ENCODE measurements at regions not wholly inside any gene's neighbourhood (a gene's known extent, or its start where the extent isn't known, plus 50 kb on each side); places are given as distances from the start of the nearest gene placed in this dataset.

DNA sequence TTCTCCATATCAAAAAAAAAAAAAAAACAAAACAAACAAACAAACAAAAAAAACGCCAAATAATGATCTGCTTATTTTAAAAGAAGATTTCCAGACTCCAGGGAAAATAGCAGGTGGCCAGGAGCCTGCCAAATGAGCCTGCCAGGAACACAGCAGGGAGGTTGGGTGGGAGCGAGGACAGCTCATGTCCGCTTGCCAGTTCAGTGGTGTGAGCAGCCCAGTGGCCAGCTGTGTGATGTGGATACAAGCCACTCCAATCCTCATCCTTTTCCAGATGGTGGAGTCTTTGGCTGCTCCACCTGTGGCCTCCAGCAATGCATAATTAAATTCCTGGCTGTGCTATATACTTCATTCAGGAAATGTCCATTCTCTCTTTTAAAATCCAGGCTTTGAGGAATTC is 1025.1 kb upstream of the C9orf72 start:
- Mint-ChIP-seq H3K27me3 (ENCODE audit: low read depth) (no peaks in the 10 kb centered on the region), H3K36me3 (ENCODE audit: low read depth) (no peaks in the 10 kb centered on the region), H3K9me3 (no peaks in the 10 kb centered on the region), H3K4me3 (no peak overlapping the region), H3K4me1 (peaks cover 10% of the 10 kb centered on the region), H3K27ac (no peak overlapping the region)
- TF ChIP-seq, protein P1, sequence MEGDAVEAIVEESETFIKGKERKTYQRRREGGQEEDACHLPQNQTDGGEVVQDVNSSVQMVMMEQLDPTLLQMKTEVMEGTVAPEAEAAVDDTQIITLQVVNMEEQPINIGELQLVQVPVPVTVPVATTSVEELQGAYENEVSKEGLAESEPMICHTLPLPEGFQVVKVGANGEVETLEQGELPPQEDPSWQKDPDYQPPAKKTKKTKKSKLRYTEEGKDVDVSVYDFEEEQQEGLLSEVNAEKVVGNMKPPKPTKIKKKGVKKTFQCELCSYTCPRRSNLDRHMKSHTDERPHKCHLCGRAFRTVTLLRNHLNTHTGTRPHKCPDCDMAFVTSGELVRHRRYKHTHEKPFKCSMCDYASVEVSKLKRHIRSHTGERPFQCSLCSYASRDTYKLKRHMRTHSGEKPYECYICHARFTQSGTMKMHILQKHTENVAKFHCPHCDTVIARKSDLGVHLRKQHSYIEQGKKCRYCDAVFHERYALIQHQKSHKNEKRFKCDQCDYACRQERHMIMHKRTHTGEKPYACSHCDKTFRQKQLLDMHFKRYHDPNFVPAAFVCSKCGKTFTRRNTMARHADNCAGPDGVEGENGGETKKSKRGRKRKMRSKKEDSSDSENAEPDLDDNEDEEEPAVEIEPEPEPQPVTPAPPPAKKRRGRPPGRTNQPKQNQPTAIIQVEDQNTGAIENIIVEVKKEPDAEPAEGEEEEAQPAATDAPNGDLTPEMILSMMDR (IDR thresholded peaks at IDR 0.05; ENCODE audit: unreplicated experiment in 3 of 3) = no peak

DNA sequence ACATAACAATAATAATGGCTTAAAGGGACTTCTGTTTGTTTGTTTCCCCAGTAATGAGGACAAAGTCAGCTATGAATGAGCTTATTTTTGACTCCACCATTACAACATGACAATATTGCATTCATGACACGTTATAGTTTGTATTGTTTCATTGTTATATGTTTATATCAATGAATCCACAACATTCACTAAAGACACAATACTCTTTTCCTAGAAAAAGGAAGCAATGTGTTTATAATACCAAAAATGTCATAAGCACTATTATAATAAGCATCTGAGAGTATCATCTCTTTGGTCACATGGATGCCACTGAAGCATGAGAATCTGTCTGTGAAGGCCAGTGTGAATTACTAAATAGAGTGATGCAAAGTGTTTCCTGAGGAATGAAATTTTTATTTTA is 1026.9 kb upstream of the C9orf72 start:
- TF ChIP-seq, protein P1 (IDR thresholded peaks at IDR 0.05; ENCODE audit: unreplicated experiment in 3 of 3) = no peak
- Mint-ChIP-seq H3K27me3 (ENCODE audit: low read depth) (no peaks in the 10 kb centered on the region), H3K27ac (no peak overlapping the region), H3K4me3 (no peak overlapping the region), H3K36me3 (ENCODE audit: low read depth) (no peaks in the 10 kb centered on the region), H3K9me3 (no peaks in the 10 kb centered on the region), H3K4me1 (peaks cover 17% of the 10 kb centered on the region)

DNA sequence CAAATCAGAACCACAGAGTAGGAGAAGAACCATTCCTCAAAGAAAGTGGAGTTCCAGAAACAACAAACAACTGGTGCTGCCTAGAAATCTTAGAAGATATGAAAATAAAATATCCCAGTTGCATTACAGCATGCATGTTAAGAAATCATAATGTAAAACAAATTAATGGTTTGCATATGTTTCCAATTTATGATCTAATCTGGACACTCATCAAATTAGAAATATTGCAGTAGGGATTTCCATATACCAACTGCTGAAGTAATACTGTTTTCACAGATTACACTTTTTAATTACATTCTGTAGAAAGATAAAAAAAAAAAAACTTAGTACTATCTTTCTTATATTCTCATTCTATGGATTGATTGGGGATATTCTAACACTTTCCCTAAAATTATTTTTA is 1034.6 kb upstream of the C9orf72 start:
- Mint-ChIP-seq H3K36me3 (ENCODE audit: low read depth) (no peaks in the 10 kb centered on the region), H3K4me3 (no peak overlapping the region), H3K4me1 (peaks cover 9% of the 10 kb centered on the region), H3K27me3 (ENCODE audit: low read depth) (no peaks in the 10 kb centered on the region), H3K9me3 (no peaks in the 10 kb centered on the region), H3K27ac (no peak overlapping the region)
- TF ChIP-seq, protein P1 (IDR thresholded peaks at IDR 0.05; ENCODE audit: unreplicated experiment in 3 of 3) = no peak

DNA sequence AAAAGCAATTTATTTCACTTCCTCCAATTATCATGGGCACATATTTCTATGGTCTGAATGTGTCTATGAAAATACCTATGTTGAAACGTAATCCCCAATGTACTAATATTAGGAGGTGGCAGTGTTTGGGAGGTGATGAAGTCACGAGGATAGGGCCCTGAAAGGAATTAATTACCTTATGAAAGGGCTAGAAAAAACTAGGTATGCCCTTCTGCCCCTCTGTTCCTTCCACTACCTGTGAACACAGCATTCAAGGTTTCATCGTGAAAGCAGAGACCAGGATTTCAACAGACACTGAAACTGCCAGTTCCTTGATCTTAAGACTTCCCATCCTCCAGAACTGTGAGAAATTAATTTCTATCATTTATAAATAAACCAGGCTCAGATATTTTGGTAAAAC is 1037.1 kb upstream of the C9orf72 start:
- H3K27ac Mint-ChIP-seq = no peak overlapping the region
- no peak overlapping the region for H3K4me3 Mint-ChIP-seq
- no peaks in the 10 kb centered on the region for H3K27me3 Mint-ChIP-seq (ENCODE audit: low read depth)
- no peaks in the 10 kb centered on the region for H3K36me3 Mint-ChIP-seq (ENCODE audit: low read depth)
- no peaks in the 10 kb centered on the region for H3K4me1 Mint-ChIP-seq
- TF ChIP-seq, protein P1 (IDR thresholded peaks at IDR 0.05; ENCODE audit: unreplicated experiment in 3 of 3) = no peak
- no peaks in the 10 kb centered on the region for H3K9me3 Mint-ChIP-seq

DNA sequence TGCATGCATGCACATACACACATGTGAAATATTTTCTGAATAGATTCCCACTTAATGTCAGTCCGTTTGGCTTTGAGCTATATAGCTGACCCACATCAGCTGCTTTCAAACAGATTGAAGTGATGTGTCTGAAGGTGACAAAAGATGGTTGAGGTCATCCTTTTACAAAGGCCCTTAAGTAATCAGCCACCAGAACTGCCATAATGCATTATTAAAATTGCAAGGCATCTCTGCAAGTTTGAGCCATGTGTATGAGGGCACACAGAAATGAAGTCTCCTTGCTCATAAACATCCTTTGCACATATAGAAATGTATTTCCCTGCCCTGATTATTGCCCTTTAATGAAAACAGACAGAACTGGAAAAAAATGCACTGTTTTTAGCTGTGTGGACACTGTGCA is 1043.0 kb upstream of the C9orf72 start:
- H3K4me3 Mint-ChIP-seq = no peak overlapping the region
- H3K27me3 Mint-ChIP-seq (ENCODE audit: low read depth) = no peaks in the 10 kb centered on the region
- H3K27ac Mint-ChIP-seq = no peak overlapping the region
- H3K36me3 Mint-ChIP-seq (ENCODE audit: low read depth) = no peaks in the 10 kb centered on the region
- H3K9me3 Mint-ChIP-seq = no peaks in the 10 kb centered on the region
- H3K4me1 Mint-ChIP-seq = no peaks in the 10 kb centered on the region
- TF ChIP-seq, protein P1 (IDR thresholded peaks at IDR 0.05; ENCODE audit: unreplicated experiment in 3 of 3) = no peak

DNA sequence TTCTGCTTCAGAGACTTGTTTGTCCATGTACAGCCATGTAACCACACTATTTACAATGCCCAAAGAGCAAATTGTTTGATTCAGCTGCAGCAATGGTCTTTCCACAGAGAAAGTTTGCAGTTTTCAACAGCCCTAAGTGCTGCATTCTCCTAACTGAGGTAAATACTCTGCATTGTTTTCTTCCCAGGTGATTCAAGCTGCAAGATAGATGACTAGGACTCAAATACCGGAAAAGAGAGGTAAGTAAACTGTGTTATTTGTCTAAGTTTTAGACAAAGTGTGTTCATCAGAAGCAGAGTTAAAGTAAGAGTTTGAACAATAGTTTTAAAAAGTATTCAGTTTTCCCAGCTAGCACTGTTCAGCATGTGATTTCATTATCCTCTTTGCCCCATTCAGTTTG is 1046.7 kb upstream of the C9orf72 start:
- H3K27ac Mint-ChIP-seq = no peak overlapping the region
- TF ChIP-seq, protein P1 (IDR thresholded peaks at IDR 0.05; ENCODE audit: unreplicated experiment in 3 of 3) = no peak
- H3K4me3 Mint-ChIP-seq = no peak overlapping the region
- no peaks in the 10 kb centered on the region for H3K27me3 Mint-ChIP-seq (ENCODE audit: low read depth)
- H3K4me1 Mint-ChIP-seq = no peaks in the 10 kb centered on the region
- H3K9me3 Mint-ChIP-seq = peaks cover 12% of the 10 kb centered on the region
- no peaks in the 10 kb centered on the region for H3K36me3 Mint-ChIP-seq (ENCODE audit: low read depth)
